Common myeloid progenitor, CD34-positive (primary cell): ENCODE measurements at regions not wholly inside any gene's neighbourhood (a gene's known extent, or its start where the extent isn't known, plus 50 kb on each side); places are given as distances from the start of the nearest gene placed in this dataset.
A peak's percentile ranks its signal among the peaks of the same experiment; 100 is the strongest.

Experiments
- CTCF ChIA-PET: fragments of 350-600 bp; sonication (Branson Sonifier 250); formaldehyde crosslinking; loops from one replicate; lab custom pipeline; 2021; ENCODE audit warnings: antibody characterized with exemption; lab: Charles Lee
- POLR2A ChIA-PET: fragments of 350-600 bp; sonication (Branson Sonifier 250); formaldehyde crosslinking; loops from one replicate; lab custom pipeline; 2021; ENCODE audit warnings: antibody characterized with exemption; lab: Charles Lee
- DNase-seq, 3 donors: peaks; one replicate each; pipeline versions ENCODE4 v3.0.0 to v3.0.0-alpha.2; 2013
- H3K27ac ChIP-seq, 2 experiments: 1 replicate in 1 of 2; 2 replicates in 1 of 2; pipeline ENCODE4 v1.7.0; 2013; ENCODE audit warnings: inconsistent platforms in 2 of 2, low read length in 2 of 2, mild to moderate bottlenecking in 2 of 2, low read depth in 1 of 2, moderate library complexity in 1 of 2; ENCODE audit not compliant: severe bottlenecking in 2 of 2, insufficient read depth in 1 of 2, poor library complexity in 1 of 2
- H3K27me3 ChIP-seq, 5 experiments: replicated peaks in 2 of 5; 1 replicate in 3 of 5; 2 replicates in 2 of 5; pipeline versions ENCODE4 v1.6.1 to v1.7.0; 2013; ENCODE audit warnings: low read length in 4 of 5, mild to moderate bottlenecking in 2 of 5, moderate library complexity in 2 of 5, inconsistent platforms in 1 of 5; ENCODE audit not compliant: insufficient read depth in 5 of 5, control insufficient read depth in 4 of 5
- H3K36me3 ChIP-seq, 4 experiments: 1 replicate in 2 of 4; 2 replicates in 2 of 4; pipeline versions ENCODE4 v1.6.1 to v1.7.0; 2013; ENCODE audit warnings: low read length in 3 of 4, control low read depth in 1 of 4, mild to moderate bottlenecking in 1 of 4; ENCODE audit not compliant: control insufficient read depth in 4 of 4, insufficient read depth in 4 of 4
- H3K4me1 ChIP-seq, 4 experiments: 1 replicate in 3 of 4; 2 replicates in 1 of 4; pipeline versions ENCODE4 v1.6.1 to v1.7.1; 2013; ENCODE audit warnings: low read length in 3 of 4, mild to moderate bottlenecking in 3 of 4, control low read depth in 1 of 4, inconsistent platforms in 1 of 4, moderate library complexity in 1 of 4; ENCODE audit not compliant: control insufficient read depth in 4 of 4, insufficient read depth in 4 of 4; ENCODE audit errors: control extremely low read depth in 1 of 4
- H3K4me3 ChIP-seq, 7 experiments: 1 replicate in 4 of 7; 2 replicates in 3 of 7; pipeline versions ENCODE4 v1.5.1 to v1.7.0; 2013; ENCODE audit warnings: mild to moderate bottlenecking in 7 of 7, low read length in 6 of 7, moderate library complexity in 6 of 7, inconsistent platforms in 2 of 7, low read depth in 2 of 7, control low read depth in 1 of 7; ENCODE audit not compliant: insufficient read depth in 4 of 7, control insufficient read depth in 1 of 7; ENCODE audit errors: extremely low read depth in 1 of 7
- H3K9me3 ChIP-seq, 5 experiments: 1 replicate in 4 of 5; 2 replicates in 1 of 5; pipeline versions ENCODE4 v1.6.1 to v1.7.1; 2013; ENCODE audit warnings: low read length in 4 of 5, mild to moderate bottlenecking in 2 of 5, inconsistent platforms in 1 of 5, low read depth in 1 of 5, moderate library complexity in 1 of 5; ENCODE audit not compliant: control insufficient read depth in 4 of 5, insufficient read depth in 2 of 5; ENCODE audit errors: control extremely low read depth in 1 of 5
- WGBS: methylation state at CpG from one replicate; pipeline ENCODE4 v1.1.5; 2013; ENCODE audit not compliant: insufficient coverage; 5-methylcytosine and 5-hydroxymethylcytosine counted together

GRCh38 chr1:37306871-37307270 lies 167.5 kb upstream of the ZC3H12A start:
- CTCF ChIA-PET = interaction anchor here (1.0 kb wide), 1 partner anchor 573 kb away, joined by 3 read pairs; no protein-coding TSS in a partner anchor
- Histone ChIP-seq H3K9me3 (no peaks in the 10 kb centered on the region), H3K27me3 (peaks cover 0 to 16% (median 5%) of the 10 kb centered on the region in 5 experiments), H3K4me1 (peaks cover 0 to 7% (median under 1%) of the 10 kb centered on the region in 4 experiments), H3K4me3 (no peak overlapping the region), H3K27ac (no peak overlapping the region), H3K36me3 (no peaks in the 10 kb centered on the region)
- DNase-seq = no peak
- WGBS = 91% methylated on average over 9 of the region's 11 CpGs
- POLR2A ChIA-PET = no interaction called here

GRCh38 chr1:37308031-37308960 lies 166.1 kb upstream of the ZC3H12A start:
- POLR2A ChIA-PET = no interaction called here
- 88% methylated on average over 24 of the region's 25 CpGs for WGBS
- CTCF ChIA-PET = no interaction called here
- Histone ChIP-seq H3K4me1 (peaks cover 0 to 7% (median under 1%) of the 10 kb centered on the region in 4 experiments), H3K9me3 (no peaks in the 10 kb centered on the region), H3K36me3 (no peaks in the 10 kb centered on the region), H3K27ac (no peak overlapping the region), H3K4me3 (no peak overlapping the region), H3K27me3 (peaks cover under 1 to 30% (median 11%) of the 10 kb centered on the region in 5 experiments)
- no peak for DNase-seq

GRCh38 chr1:37309574-37309973 lies 164.8 kb upstream of the ZC3H12A start:
- CTCF ChIA-PET = no interaction called here
- H3K4me3 ChIP-seq = no peak overlapping the region
- no peaks in the 10 kb centered on the region for H3K9me3 ChIP-seq
- peaks cover 0 to 7% (median under 1%) of the 10 kb centered on the region in 4 experiments for H3K4me1 ChIP-seq
- H3K27ac ChIP-seq = no peak overlapping the region
- 83% methylated on average over 1 of the region's 3 CpGs for WGBS
- peaks cover 3 to 42% (median 16%) of the 10 kb centered on the region in 5 experiments for H3K27me3 ChIP-seq
- POLR2A ChIA-PET = no interaction called here
- no peaks in the 10 kb centered on the region for H3K36me3 ChIP-seq
- no peak for DNase-seq

- H3K4me1 ChIP-seq = peaks cover 0 to 7% (median under 1%) of the 10 kb centered on the region in 4 experiments
- H3K27ac ChIP-seq = no peak overlapping the region
- H3K27me3 ChIP-seq = peaks cover 3 to 46% (median 18%) of the 10 kb centered on the region in 5 experiments
- ChIA-PET POLR2A (no interaction called here), CTCF (no interaction called here)
- no peak for DNase-seq
- no peak overlapping the region for H3K4me3 ChIP-seq
- WGBS = 73% methylated on average over 2 of the region's 13 CpGs
- no peaks in the 10 kb centered on the region for H3K9me3 ChIP-seq
- H3K36me3 ChIP-seq = no peaks in the 10 kb centered on the region
Measured at GRCh38 chr1:37310064-37310463, 164.3 kb upstream of the ZC3H12A start.

GRCh38 chr1:37315371-37315846 lies 159.0 kb upstream of the ZC3H12A start:
- no peak for DNase-seq
- H3K36me3 ChIP-seq = no peaks in the 10 kb centered on the region
- WGBS = no CpG with 5 or more reads among the region's 4 CpGs
- no peak overlapping the region for H3K4me3 ChIP-seq
- no peaks in the 10 kb centered on the region for H3K4me1 ChIP-seq
- no peak overlapping the region for H3K27ac ChIP-seq
- H3K27me3 ChIP-seq = peaks cover 10 to 97% (median 37%) of the 10 kb centered on the region in 5 experiments
- POLR2A ChIA-PET = no interaction called here
- CTCF ChIA-PET = no interaction called here
- peaks cover 0 to 3% (median 0%) of the 10 kb centered on the region in 5 experiments for H3K9me3 ChIP-seq

GRCh38 chr1:37317870-37318467 lies 156.4 kb upstream of the ZC3H12A start:
- POLR2A ChIA-PET = no interaction called here
- WGBS = 8% methylated on average over 34 of the region's 35 CpGs

More at GRCh38 chr1:37317870-37318467, 156.4 kb upstream of the ZC3H12A start:
- peaks cover 10 to 94% (median 37%) of the 10 kb centered on the region in 5 experiments for H3K27me3 ChIP-seq
- no peak overlapping the region for H3K4me3 ChIP-seq
- H3K27ac ChIP-seq = no peak overlapping the region
- peaks cover 0 to 3% (median 0%) of the 10 kb centered on the region in 5 experiments for H3K9me3 ChIP-seq
- H3K36me3 ChIP-seq = no peaks in the 10 kb centered on the region
- DNase-seq = peak in 1 of 3 donors; percentile 15
- H3K4me1 ChIP-seq = no peaks in the 10 kb centered on the region
- CTCF ChIA-PET = interaction anchor here (1.2 kb wide), 1 partner anchor 22 kb away, joined by 3 read pairs; no protein-coding TSS in a partner anchor
